ENCODE measurements at regions not wholly inside any gene's neighbourhood (a gene's known extent, or its start where the extent isn't known, plus 50 kb on each side); places are given as distances from the start of the nearest gene placed in this dataset.

GRCh38 chr9:129554649-129555048 lies 66.3 kb downstream of the C9orf50 start:
- intact Hi-C loops (cut with micrococcal nuclease), result loop anchor here (5.0 kb wide), 1 partner anchor 382 kb away; no protein-coding TSS in a partner anchor
- Histone ChIP-seq H3K9me1 (ENCODE audit: insufficient read depth, low read length) (peaks cover 21% of the 10 kb centered on the region), H3K27ac (ENCODE audit: insufficient read depth, low read length) (no peak overlapping the region), H3K23ac (ENCODE audit: low read depth, low read length) (no peak overlapping the region), H4K91ac (ENCODE audit: insufficient read depth, low read depth, low read length) (no peak overlapping the region; the same call in 1 of the 2 replicates), H3K56ac (ENCODE audit: extremely low read depth, insufficient read depth, low read length) (no peak overlapping the region), H3K4ac (ENCODE audit: low read depth, low read length) (0 out of 2 replicates have a peak overlapping the region, but pooled peaks have one; percentile 53), H3K79me1 (ENCODE audit: low read depth in 1 of 2, low read length in 2 of 2) (peaks cover 0 to 5% of the 10 kb centered on the region in 2 experiments; a peak in 1 of 4 replicates), H3K9me3 (ENCODE audit: control insufficient read depth, insufficient read depth, low read length) (no peaks in the 10 kb centered on the region), H4K20me1 (ENCODE audit: insufficient read depth, low read length) (no peaks in the 10 kb centered on the region), H4K8ac (ENCODE audit: low read depth in 2 of 2, low read length in 2 of 2) (no peak overlapping the region), H4K5ac (ENCODE audit: low read depth, low read length) (no peak overlapping the region), H3K18ac (ENCODE audit: low read depth, low read length) (no peak overlapping the region), H2AK5ac (ENCODE audit: low read depth, low read length) (peak overlapping the region; percentile 70), H2AK9ac (replicated peaks; ENCODE audit: low read depth, low read length, poor library complexity) (no peak overlapping the region), H3K9ac (ENCODE audit: low read depth, low read length) (no peak overlapping the region), H3K4me1 (ENCODE audit: control insufficient read depth, insufficient read depth, low read length) (peaks cover 33% of the 10 kb centered on the region), H2BK120ac (ENCODE audit: low read depth, low read length) (no peak overlapping the region), H2AFZ (replicated peaks; ENCODE audit: low read length, poor library complexity) (peak overlapping the region; percentile 72), H2BK15ac (ENCODE audit: low read depth, low read length) (0 out of 3 replicates have a peak overlapping the region, but pooled peaks have one; percentile 28), H2BK5ac (ENCODE audit: low read depth, low read length, poor library complexity, severe bottlenecking) (no peak overlapping the region), H3K14ac (replicated peaks; ENCODE audit: low read depth, low read length) (no peak overlapping the region), H3K27me3 (ENCODE audit: control insufficient read depth, insufficient read depth, low read length) (no peaks in the 10 kb centered on the region), H3K4me3 (ENCODE audit: insufficient read depth, low read depth, low read length) (no peak overlapping the region), H3K4me2 (ENCODE audit: low read depth, low read length) (no peak overlapping the region), H2BK20ac (ENCODE audit: low read depth, low read length) (no peak overlapping the region), H3K36me3 (ENCODE audit: control insufficient read depth, insufficient read depth, low read length) (no peaks in the 10 kb centered on the region)
- CTCF ChIA-PET, result no interaction called here
- in situ Hi-C loops (cut with MboI; ENCODE audit: low sequenced_read_pairs), result no loop called here
- no TSS peak for BruUV-seq (replicated peaks)
- POLR2A ChIA-PET (ENCODE audit: unreplicated experiment), result no interaction called here
- peak; percentile 49; the same call in 1 of the 2 replicates for TF ChIP-seq CEBPB (IDR thresholded peaks at IDR 0.05; ENCODE audit: low read depth, low read length)
- TF ChIP-seq RAD21 (IDR thresholded peaks at IDR 0.05; ENCODE audit: low read length), result no peak
- no peak for TF ChIP-seq USF2 (IDR thresholded peaks at IDR 0.05; ENCODE audit: low read depth, low read length)
- no peak for ATAC-seq (ENCODE audit: low read depth)
- 86% methylated on average over 1 of the region's 5 CpGs; no CpG with 5 or more reads in 1 of the 2 experiments for WGBS, 2 experiments (ENCODE audit: extremely low coverage in 2 of 2, insufficient read length in 1 of 2)
- dilution Hi-C loops (cut with HindIII; ENCODE audit: low sequenced_read_pairs, unreplicated experiment), result no loop called here
- no peak for DNase-seq
